NOMO-1 treated with DMSO at 0.1 percent for 48 hours (cell line): ENCODE measurements at regions not wholly inside any gene's neighbourhood (a gene's known extent, or its start where the extent isn't known, plus 50 kb on each side); places are given as distances from the start of the nearest gene placed in this dataset.

Source experiments
- DNase-seq: peaks from one replicate; lab custom pipeline; 2025; ENCODE audit not compliant: unreplicated experiment; lab: John Stamatoyannopoulos, UW

DNA sequence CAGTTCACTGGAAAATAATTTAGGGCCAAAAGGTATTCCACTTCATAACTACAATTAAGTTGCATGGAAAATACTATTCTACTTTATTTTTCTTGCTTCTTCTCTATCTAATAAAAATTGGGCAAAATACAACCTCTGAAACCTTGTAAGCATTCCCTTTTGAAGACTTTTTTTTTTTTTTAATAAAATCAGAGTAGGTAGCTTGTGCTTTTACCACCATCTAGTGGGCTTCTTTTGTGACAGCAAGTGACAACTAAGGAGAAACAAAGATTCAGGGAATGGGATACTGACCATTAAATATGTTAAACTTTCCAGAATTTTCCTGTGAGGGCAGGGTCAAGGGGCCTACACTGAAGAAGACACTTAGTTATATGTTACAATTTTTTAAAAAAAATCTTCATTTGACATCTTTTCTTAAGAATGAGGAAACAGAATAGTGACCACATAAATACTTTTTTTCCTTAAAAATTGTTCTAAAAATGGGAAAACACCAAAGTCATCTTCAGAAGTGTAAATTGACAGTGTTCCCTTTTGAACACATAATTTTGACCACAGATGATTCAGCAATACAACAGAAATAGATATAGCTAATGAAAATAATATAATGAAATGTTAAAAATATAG is 1183.2 kb upstream of the ACVR2A start:
- peak; percentile 24 for DNase-seq

- DNase-seq = no peak
Observed at GRCh38 chr2:146659976-146660375, 1184.9 kb upstream of the ACVR2A start.

GRCh38 chr2:146652311-146652710 is 1192.5 kb upstream of the ACVR2A start:
- DNase-seq = no peak

- DNase-seq = no peak
Observed at GRCh38 chr2:146651361-146651760, 1193.5 kb upstream of the ACVR2A start.

GRCh38 chr2:146642066-146642465 is 1202.8 kb upstream of the ACVR2A start:
- DNase-seq = no peak

GRCh38 chr2:146634230-146635097 is 1210.4 kb upstream of the ACVR2A start:
- DNase-seq = no peak

DNA sequence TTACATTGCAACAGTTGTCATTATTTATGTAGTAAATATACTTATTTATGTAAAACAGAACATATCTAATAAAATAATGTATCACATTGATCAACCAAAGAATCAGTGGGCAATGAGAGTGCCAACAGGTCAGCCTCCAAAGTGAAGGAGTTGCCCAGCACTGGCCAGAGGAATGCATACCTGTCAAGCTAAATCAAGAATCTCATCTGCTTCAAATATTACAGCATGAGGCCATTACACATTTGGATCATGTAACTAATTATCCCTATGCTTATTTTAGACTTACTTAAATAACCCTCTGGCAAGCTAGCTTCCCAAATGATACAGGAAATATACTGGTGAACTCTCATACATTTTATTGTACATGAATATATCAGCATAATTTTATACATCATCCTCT is 1211.7 kb upstream of the ACVR2A start:
- no peak for DNase-seq

DNA sequence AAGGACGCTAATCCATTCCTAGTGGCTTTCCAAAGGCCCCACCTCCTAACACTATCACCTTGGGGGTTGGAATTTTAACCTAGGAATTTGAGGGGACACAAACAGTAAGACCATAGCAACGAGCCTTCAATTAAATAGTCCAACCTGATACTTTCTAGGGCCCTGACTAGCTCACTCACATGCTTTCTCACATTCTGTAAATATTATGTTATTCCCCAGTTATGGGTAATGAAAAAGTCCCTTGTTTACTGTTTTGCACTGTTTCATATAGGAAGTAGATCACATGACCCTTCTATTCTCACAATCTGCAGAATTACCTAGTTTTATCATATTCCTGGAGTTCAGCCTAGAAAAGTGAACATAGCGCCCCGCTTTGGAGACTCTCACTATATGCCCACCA is 1212.1 kb upstream of the ACVR2A start:
- no peak for DNase-seq

- DNase-seq = no peak
Observed at GRCh38 chr2:146624430-146625160, 1220.2 kb upstream of the ACVR2A start.

GRCh38 chr2:146623771-146624170 is 1221.1 kb upstream of the ACVR2A start:
- DNase-seq = no peak

GRCh38 chr2:146621656-146622055 is 1223.2 kb upstream of the ACVR2A start:
- no peak for DNase-seq

DNA sequence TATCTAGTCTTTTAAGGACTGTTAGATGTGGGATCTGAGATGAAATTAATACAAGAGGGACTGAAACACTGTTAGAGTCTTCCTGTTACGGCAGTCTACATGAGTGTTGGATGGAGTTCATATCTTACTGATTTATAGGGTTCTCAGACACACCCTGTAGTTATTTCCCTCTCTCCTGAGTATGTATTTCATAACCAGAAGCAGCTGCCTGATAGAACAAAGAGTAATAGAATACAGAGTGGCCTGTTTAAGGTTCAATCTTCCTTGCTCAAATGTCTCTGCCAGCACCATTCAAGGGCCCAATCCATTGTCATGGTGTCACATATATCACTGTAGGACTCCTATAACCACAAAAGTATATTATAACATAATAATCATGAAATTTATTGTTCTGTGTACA is 1229.1 kb upstream of the ACVR2A start:
- no peak for DNase-seq

DNA sequence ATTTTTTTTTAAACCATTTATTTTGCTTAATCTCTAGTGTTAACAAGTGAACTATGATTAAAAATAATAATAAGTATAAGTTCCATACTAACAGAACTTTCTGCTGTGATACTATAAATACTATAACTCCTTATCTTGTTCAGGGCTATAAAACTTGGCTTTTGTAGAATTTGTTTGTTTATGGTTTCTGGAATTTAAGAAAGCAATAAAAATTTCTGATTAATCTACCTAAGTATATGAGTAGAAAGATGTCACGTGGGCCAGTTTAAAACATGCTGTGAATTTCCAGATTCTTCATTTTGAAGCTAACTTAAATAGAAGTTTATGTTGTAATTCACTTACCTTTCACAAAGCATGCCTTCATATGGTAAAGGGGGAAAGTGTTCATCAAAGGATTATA is 1236.3 kb upstream of the ACVR2A start:
- no peak for DNase-seq

GRCh38 chr2:146604521-146604920 is 1240.3 kb upstream of the ACVR2A start:
- no peak for DNase-seq

- no peak for DNase-seq
Observed at GRCh38 chr2:146602856-146603255, 1242.0 kb upstream of the ACVR2A start.

- no peak for DNase-seq
Observed at GRCh38 chr2:146602383-146602782, 1242.4 kb upstream of the ACVR2A start.

DNA sequence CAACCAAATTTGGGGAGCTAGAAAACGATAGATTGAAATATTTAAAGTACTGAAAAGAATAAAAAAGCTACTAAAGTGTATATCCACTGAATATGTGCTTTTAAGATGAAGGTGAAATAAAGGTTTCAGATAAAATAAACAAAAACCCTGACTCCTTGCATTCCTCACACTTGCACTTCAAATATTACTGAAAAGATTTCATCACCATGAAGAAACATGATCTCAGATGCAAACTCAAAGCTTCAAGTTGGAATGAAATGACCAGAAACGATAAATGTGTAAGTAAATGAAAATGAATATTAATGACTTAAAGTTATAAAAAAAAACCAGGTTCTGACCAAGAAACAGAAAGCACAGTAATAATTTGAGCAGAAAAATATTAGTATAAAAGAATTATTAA is 1246.0 kb upstream of the ACVR2A start:
- no peak for DNase-seq

GRCh38 chr2:146597291-146597690 is 1247.5 kb upstream of the ACVR2A start:
- DNase-seq = no peak

DNA sequence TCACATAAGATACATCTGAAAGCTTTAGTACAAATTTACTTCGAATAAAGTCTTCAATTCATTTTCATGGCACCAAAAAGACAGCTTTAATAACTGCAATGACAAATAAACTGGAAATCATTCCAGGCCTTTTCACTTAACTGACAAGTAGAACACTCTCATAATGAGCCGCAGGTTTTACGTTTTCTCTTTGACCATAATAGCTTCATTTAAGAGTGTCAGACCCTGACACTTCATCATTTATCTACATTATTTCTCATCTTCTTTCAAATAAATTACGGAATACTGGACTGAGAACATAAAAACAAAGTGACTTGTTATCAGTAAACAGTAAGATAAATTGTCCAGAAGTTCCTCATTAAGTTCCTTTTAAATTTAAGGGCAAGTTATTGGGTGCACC is 1252.9 kb upstream of the ACVR2A start:
- no peak for DNase-seq

- DNase-seq = no peak
Observed at GRCh38 chr2:146587291-146587713, 1257.5 kb upstream of the ACVR2A start.

DNA sequence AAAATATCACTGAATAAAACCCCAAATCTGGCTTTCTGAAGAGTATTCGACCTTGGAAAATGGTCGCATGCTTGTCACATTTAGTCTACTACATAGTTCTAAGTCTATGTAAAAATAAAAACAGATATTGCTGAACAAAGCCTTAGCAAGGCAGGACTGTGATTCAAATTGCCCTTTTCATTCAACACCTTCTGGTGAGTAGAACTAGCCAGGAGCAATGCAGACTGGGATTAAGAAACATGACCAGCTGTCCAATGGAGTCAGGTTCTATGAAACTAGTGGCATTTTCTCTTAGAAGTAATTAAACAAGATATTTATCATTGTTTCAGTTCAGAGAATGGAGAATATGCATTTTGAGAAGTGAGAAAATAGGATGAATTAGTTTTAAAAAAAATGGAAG is 1260.5 kb upstream of the ACVR2A start:
- DNase-seq = no peak
